Upper lobe of left lung (tissue), 4 donors: ENCODE measurements at regions not wholly inside any gene's neighbourhood (a gene's known extent, or its start where the extent isn't known, plus 50 kb on each side); places are given as distances from the start of the nearest gene placed in this dataset.

ENCODE experiments used
- EP300 ChIP-seq, 4 donors: sonication (generic); formaldehyde crosslinking; IDR thresholded peaks; one replicate each; pipeline ENCODE4 v1.5.1; 2017; ENCODE audit warnings: antibody characterized with exemption in 4 of 4, control low read depth in 2 of 4
- POLR2A ChIP-seq, 4 donors: fragments of 450-650 bp; IDR thresholded peaks; one replicate each; pipeline ENCODE4 v1.5.1; 2016 to 2017; ENCODE audit warnings: antibody characterized with exemption in 4 of 4, mild to moderate bottlenecking in 2 of 4
- POLR2AphosphoS5 ChIP-seq, 2 donors: sonication (generic); formaldehyde crosslinking; IDR thresholded peaks; one replicate each; pipeline ENCODE4 v1.5.1; 2017; ENCODE audit warnings: antibody characterized with exemption in 2 of 2
- TF ChIP-seq, protein P1 (sequence below), 6 experiments: fragments of 450-650 bp in 4 of 6; fragments of 200-600 bp in 2 of 6; sonication (generic) in 2 of 6; IDR thresholded peaks; one replicate each; pipeline ENCODE4 v1.5.1; 2016 to 2019; ENCODE audit warnings: antibody characterized with exemption in 6 of 6

- no peak for TF ChIP-seq POLR2AphosphoS5 (IDR thresholded peaks at IDR 0.05)
- no peak for TF ChIP-seq POLR2A (IDR thresholded peaks at IDR 0.05)
- TF ChIP-seq, protein P1, sequence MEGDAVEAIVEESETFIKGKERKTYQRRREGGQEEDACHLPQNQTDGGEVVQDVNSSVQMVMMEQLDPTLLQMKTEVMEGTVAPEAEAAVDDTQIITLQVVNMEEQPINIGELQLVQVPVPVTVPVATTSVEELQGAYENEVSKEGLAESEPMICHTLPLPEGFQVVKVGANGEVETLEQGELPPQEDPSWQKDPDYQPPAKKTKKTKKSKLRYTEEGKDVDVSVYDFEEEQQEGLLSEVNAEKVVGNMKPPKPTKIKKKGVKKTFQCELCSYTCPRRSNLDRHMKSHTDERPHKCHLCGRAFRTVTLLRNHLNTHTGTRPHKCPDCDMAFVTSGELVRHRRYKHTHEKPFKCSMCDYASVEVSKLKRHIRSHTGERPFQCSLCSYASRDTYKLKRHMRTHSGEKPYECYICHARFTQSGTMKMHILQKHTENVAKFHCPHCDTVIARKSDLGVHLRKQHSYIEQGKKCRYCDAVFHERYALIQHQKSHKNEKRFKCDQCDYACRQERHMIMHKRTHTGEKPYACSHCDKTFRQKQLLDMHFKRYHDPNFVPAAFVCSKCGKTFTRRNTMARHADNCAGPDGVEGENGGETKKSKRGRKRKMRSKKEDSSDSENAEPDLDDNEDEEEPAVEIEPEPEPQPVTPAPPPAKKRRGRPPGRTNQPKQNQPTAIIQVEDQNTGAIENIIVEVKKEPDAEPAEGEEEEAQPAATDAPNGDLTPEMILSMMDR (IDR thresholded peaks at IDR 0.05), result no peak
- no peak for TF ChIP-seq EP300 (IDR thresholded peaks at IDR 0.05)
Observed at GRCh38 chr16:51374346-51374745, 223.3 kb upstream of the SALL1 start.
